Breast epithelium (tissue), 3 donors: ENCODE measurements at regions not wholly inside any gene's neighbourhood (a gene's known extent, or its start where the extent isn't known, plus 50 kb on each side); places are given as distances from the start of the nearest gene placed in this dataset.

Experiments used
- CTCF ChIP-seq, 3 donors: fragments of 450-650 bp; IDR thresholded peaks; one replicate each; pipeline ENCODE4 v1.5.1; 2016 to 2017; ENCODE audit warnings: antibody characterized with exemption in 3 of 3, mild to moderate bottlenecking in 3 of 3, moderate library complexity in 3 of 3
- POLR2A ChIP-seq: fragments of 450-650 bp; IDR thresholded peaks from one replicate; pipeline ENCODE4 v1.6.1; 2016; ENCODE audit warnings: antibody characterized with exemption, mild to moderate bottlenecking, moderate library complexity
- POLR2AphosphoS5 ChIP-seq, 3 donors: sonication (generic); formaldehyde crosslinking; IDR thresholded peaks; one replicate each; pipeline ENCODE4 v1.6.1; 2017; ENCODE audit warnings: antibody characterized with exemption in 3 of 3

GRCh38 chr1:118615066-118615465, 373.1 kb downstream of the TBX15 start:
- no peak for TF ChIP-seq POLR2A
- TF ChIP-seq CTCF (IDR thresholded peaks at IDR 0.05): no peak
- no peak for TF ChIP-seq POLR2AphosphoS5 (IDR thresholded peaks at IDR 0.05)
